Right lobe of liver (tissue), 6 donors: ENCODE measurements at regions not wholly inside any gene's neighbourhood (a gene's known extent, or its start where the extent isn't known, plus 50 kb on each side); places are given as distances from the start of the nearest gene placed in this dataset.

Experiments used
- ATAC-seq, 4 donors: fragments of 200-7000 bp; cut with Tn5 transposase; one replicate each; pipeline ENCODE4 v1.9.1; 2020; ENCODE audit warnings: mild to moderate bottlenecking in 4 of 4, moderate library complexity in 4 of 4
- DNase-seq, 3 donors: peaks; one replicate each; pipeline ENCODE4 v3.0.0-alpha.2; 2020
- H3K27ac ChIP-seq, 3 donors: fragments of 200-600 bp; one replicate each; pipeline ENCODE4 v1.8.0; 2022
- H3K27me3 ChIP-seq, 2 donors: fragments of 200-600 bp; one replicate each; pipeline ENCODE4 v1.8.0; 2022
- H3K36me3 ChIP-seq, 4 donors: fragments of 200-600 bp; sonication (generic) in 1 of 4; one replicate each; pipeline versions ENCODE4 v1.5.1 to v1.8.0; 2017 to 2022; ENCODE audit warnings: control low read depth in 1 of 4
- H3K4me1 ChIP-seq, 4 donors: fragments of 200-600 bp; sonication (generic) in 1 of 4; one replicate each; pipeline versions ENCODE4 v1.5.1 to v1.8.0; 2017 to 2022; ENCODE audit warnings: control low read depth in 1 of 4
- H3K4me3 ChIP-seq, 3 donors: fragments of 200-600 bp; one replicate each; pipeline ENCODE4 v1.8.0; 2022
- H3K9me3 ChIP-seq, 4 donors: fragments of 200-600 bp; sonication (generic) in 1 of 4; one replicate each; pipeline versions ENCODE4 v1.5.1 to v1.8.0; 2017 to 2022; ENCODE audit warnings: control low read depth in 1 of 4
- CTCF ChIP-seq, 4 donors: fragments of 200-600 bp in 3 of 4; fragments of 450-650 bp in 1 of 4; IDR thresholded peaks; one replicate each; pipeline versions ENCODE4 v1.5.1 to v1.8.0; 2016 to 2022; ENCODE audit warnings: antibody characterized with exemption in 4 of 4, mild to moderate bottlenecking in 2 of 4
- POLR2A ChIP-seq: fragments of 450-650 bp; IDR thresholded peaks from one replicate; pipeline ENCODE4 v1.6.1; 2017; ENCODE audit warnings: antibody characterized with exemption, mild to moderate bottlenecking
- WGBS: methylation state at CpG from one replicate; pipeline ENCODE4 v1.1.6; 2018; ENCODE audit warnings: low coverage, low lambda C conversion rate; ENCODE audit not compliant: insufficient coverage; ENCODE audit errors: missing lambda C conversion rate; 5-methylcytosine and 5-hydroxymethylcytosine counted together
- intact Hi-C, 2 donors: fragments of 100-400 bp; cut with DNase I; formaldehyde crosslinking; loops; one replicate each; pipeline versions ENCODE4 v1.11.2 to v1.14.1; 2022
- donor health status: DM: no; HTN: yes; CAD: no.
- donor health status: DM: no; HTN: no; CAD: no.
- donor health status: DM: no; HTN: no; CAD: no.
- donor health status: DM: no; HTN: yes; CAD: no.
- donor health status: DM: no; HTN: yes; CAD: no.

GRCh38 chr5:52598968-52599367, 188.7 kb upstream of the ITGA1 start:
- no peak for DNase-seq
- intact Hi-C loops = no loop called here

GRCh38 chr5:52603778-52604554, 183.8 kb upstream of the ITGA1 start:
- ATAC-seq (peak in 3 of 4 donors; percentile 38 to 95 (median 78)), DNase-seq (no peak)
- no peaks in the 10 kb centered on the region for H3K9me3 ChIP-seq
- H3K36me3 ChIP-seq = no peaks in the 10 kb centered on the region
- 21% methylated on average over 5 of the region's 5 CpGs for WGBS
- no peak overlapping the region for H3K27ac ChIP-seq
- H3K4me3 ChIP-seq = no peak overlapping the region
- intact Hi-C loops = no loop called here
- TF ChIP-seq CTCF (IDR thresholded peaks at IDR 0.05) (no peak), POLR2A (no peak)
- no peaks in the 10 kb centered on the region for H3K27me3 ChIP-seq
- H3K4me1 ChIP-seq = peaks cover 0 to 4% (median 0%) of the 10 kb centered on the region in 4 donors

More at GRCh38 chr5:52598968-52599367, 188.7 kb upstream of the ITGA1 start:
- WGBS = 38% methylated on average over 5 of the region's 5 CpGs
- no peak for ATAC-seq
- Histone ChIP-seq H3K27me3 (no peaks in the 10 kb centered on the region), H3K27ac (no peak overlapping the region), H3K9me3 (no peaks in the 10 kb centered on the region), H3K36me3 (no peaks in the 10 kb centered on the region), H3K4me3 (no peak overlapping the region), H3K4me1 (peaks cover 0 to 2% (median 0%) of the 10 kb centered on the region in 4 donors)
- TF ChIP-seq POLR2A (no peak), CTCF (IDR thresholded peaks at IDR 0.05) (no peak)

GRCh38 chr5:52605317-52606313, 182.1 kb upstream of the ITGA1 start:
- Histone ChIP-seq H3K4me3 (no peak overlapping the region), H3K9me3 (no peaks in the 10 kb centered on the region), H3K27ac (no peak overlapping the region), H3K36me3 (no peaks in the 10 kb centered on the region), H3K27me3 (no peaks in the 10 kb centered on the region), H3K4me1 (peaks cover 0 to 4% (median 0%) of the 10 kb centered on the region in 4 donors)
- no peak for DNase-seq
- 70% methylated on average over 6 of the region's 6 CpGs for WGBS
- TF ChIP-seq CTCF (IDR thresholded peaks at IDR 0.05) (no peak), POLR2A (no peak)
- intact Hi-C loops = no loop called here
- ATAC-seq = no peak

- intact Hi-C loops = no loop called here
- no peaks in the 10 kb centered on the region for H3K36me3 ChIP-seq
- H3K27me3 ChIP-seq = no peaks in the 10 kb centered on the region
- DNase-seq (no peak), ATAC-seq (no peak)
- H3K27ac ChIP-seq = no peak overlapping the region
- peaks cover 0 to 4% (median 0%) of the 10 kb centered on the region in 4 donors for H3K4me1 ChIP-seq
- no peak overlapping the region for H3K4me3 ChIP-seq
- no peak for TF ChIP-seq POLR2A
- TF ChIP-seq CTCF (IDR thresholded peaks at IDR 0.05) = no peak
- H3K9me3 ChIP-seq = no peaks in the 10 kb centered on the region
Measured at GRCh38 chr5:52607227-52607824, 180.4 kb upstream of the ITGA1 start.
